KMS-11 (cell line): ENCODE measurements at regions not wholly inside any gene's neighbourhood (a gene's known extent, or its start where the extent isn't known, plus 50 kb on each side); places are given as distances from the start of the nearest gene placed in this dataset.

Source experiments
- H2AFZ ChIP-seq: fragments of 200-600 bp; sonication (generic); 2 replicates; pipeline ENCODE4 v1.6.1; 2016; ENCODE audit warnings: antibody characterized with exemption, mixed run types, low read depth
- H3K27ac ChIP-seq: fragments of 200-600 bp; sonication (generic); 2 replicates; pipeline ENCODE4 v1.6.1; 2016; ENCODE audit warnings: mild to moderate bottlenecking, mixed run types
- H3K27me3 ChIP-seq: fragments of 200-600 bp; sonication (generic); 2 replicates; pipeline ENCODE4 v1.6.1; 2017; ENCODE audit warnings: mild to moderate bottlenecking, low read depth, mixed run types, moderate library complexity; ENCODE audit not compliant: insufficient read depth
- H3K36me3 ChIP-seq: fragments of 200-600 bp; sonication (generic); 2 replicates; pipeline ENCODE4 v1.6.1; 2017; ENCODE audit warnings: mild to moderate bottlenecking, mixed run types; ENCODE audit not compliant: insufficient read depth
- H3K4me1 ChIP-seq: fragments of 200-600 bp; sonication (generic); 2 replicates; pipeline ENCODE4 v1.6.1; 2016; ENCODE audit warnings: mild to moderate bottlenecking, low read depth, mixed run types; ENCODE audit not compliant: poor library complexity, severe bottlenecking
- H3K4me2 ChIP-seq: fragments of 200-600 bp; sonication (generic); 2 replicates; pipeline ENCODE4 v1.7.0; 2016; ENCODE audit warnings: mild to moderate bottlenecking, mixed run types
- H3K4me3 ChIP-seq: fragments of 200-600 bp; sonication (generic); IDR thresholded peaks from 2 replicates; pipeline ENCODE4 v1.6.1; 2017; ENCODE audit warnings: low read depth, low read length, mixed read lengths; ENCODE audit not compliant: insufficient read depth
- H3K79me2 ChIP-seq: fragments of 200-600 bp; sonication (generic); 2 replicates; pipeline ENCODE4 v1.6.1; 2016; ENCODE audit warnings: low read depth, mixed run types; ENCODE audit not compliant: insufficient read depth
- H3K9ac ChIP-seq: fragments of 200-600 bp; sonication (generic); 2 replicates; pipeline ENCODE4 v1.6.1; 2016; ENCODE audit warnings: mild to moderate bottlenecking, mixed run types
- H4K20me1 ChIP-seq: fragments of 200-600 bp; sonication (generic); 2 replicates; pipeline ENCODE4 v1.6.1; 2016; ENCODE audit warnings: mild to moderate bottlenecking, mixed run types; ENCODE audit not compliant: insufficient read depth
- CTCF ChIP-seq: fragments of 200-600 bp; sonication (generic); conservative IDR thresholded peaks from 2 replicates; pipeline ENCODE4 v1.6.1; 2017; ENCODE audit warnings: low read depth, mild to moderate bottlenecking, antibody characterized with exemption, low read length, moderate library complexity, mixed read lengths

GRCh38 chr4:114178392-114178791 is 198.9 kb upstream of the ARSJ start:
- Histone ChIP-seq H3K4me3 (no peak overlapping the region), H3K4me2 (no peak overlapping the region), H3K4me1 (no peaks in the 10 kb centered on the region), H3K27me3 (no peaks in the 10 kb centered on the region), H3K79me2 (no peaks in the 10 kb centered on the region), H3K36me3 (no peaks in the 10 kb centered on the region), H3K27ac (no peak overlapping the region), H3K9ac (no peak overlapping the region), H2AFZ (no peak overlapping the region), H4K20me1 (no peaks in the 10 kb centered on the region)
- no peak for TF ChIP-seq CTCF

DNA sequence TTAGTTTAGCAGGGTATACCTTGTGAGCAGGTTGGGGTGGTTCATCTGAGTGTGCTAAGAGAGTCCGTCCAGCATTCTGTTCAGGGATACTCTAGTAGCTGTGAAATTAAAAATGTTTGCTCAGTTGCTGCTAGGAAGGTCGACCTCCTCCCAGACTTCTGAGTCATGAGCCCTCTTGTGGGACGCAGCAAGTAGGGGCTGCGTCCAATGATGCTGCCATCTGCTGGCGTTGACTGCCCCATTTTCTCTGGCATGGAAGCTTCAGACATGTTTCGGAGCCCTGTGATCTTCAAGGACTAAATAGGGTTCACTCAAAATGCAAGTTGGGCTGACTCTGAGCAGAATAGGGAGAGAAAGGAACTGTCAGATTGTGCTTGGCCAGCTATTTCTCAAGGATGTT is 201.0 kb upstream of the ARSJ start:
- Histone ChIP-seq H3K4me3 (no peak overlapping the region), H3K79me2 (no peaks in the 10 kb centered on the region), H4K20me1 (no peaks in the 10 kb centered on the region), H3K27me3 (no peaks in the 10 kb centered on the region), H2AFZ (no peak overlapping the region), H3K36me3 (no peaks in the 10 kb centered on the region), H3K4me1 (no peaks in the 10 kb centered on the region), H3K4me2 (no peak overlapping the region), H3K27ac (no peak overlapping the region), H3K9ac (no peak overlapping the region)
- no peak for TF ChIP-seq CTCF

GRCh38 chr4:114184901-114185300 is 205.5 kb upstream of the ARSJ start:
- H3K9ac ChIP-seq: no peak overlapping the region
- no peaks in the 10 kb centered on the region for H4K20me1 ChIP-seq
- no peak overlapping the region for H3K27ac ChIP-seq
- H3K27me3 ChIP-seq: no peaks in the 10 kb centered on the region
- no peak for TF ChIP-seq CTCF
- H3K36me3 ChIP-seq: no peaks in the 10 kb centered on the region
- H3K4me3 ChIP-seq: no peak overlapping the region
- H3K4me2 ChIP-seq: no peak overlapping the region
- H2AFZ ChIP-seq: no peak overlapping the region
- no peaks in the 10 kb centered on the region for H3K4me1 ChIP-seq
- no peaks in the 10 kb centered on the region for H3K79me2 ChIP-seq

DNA sequence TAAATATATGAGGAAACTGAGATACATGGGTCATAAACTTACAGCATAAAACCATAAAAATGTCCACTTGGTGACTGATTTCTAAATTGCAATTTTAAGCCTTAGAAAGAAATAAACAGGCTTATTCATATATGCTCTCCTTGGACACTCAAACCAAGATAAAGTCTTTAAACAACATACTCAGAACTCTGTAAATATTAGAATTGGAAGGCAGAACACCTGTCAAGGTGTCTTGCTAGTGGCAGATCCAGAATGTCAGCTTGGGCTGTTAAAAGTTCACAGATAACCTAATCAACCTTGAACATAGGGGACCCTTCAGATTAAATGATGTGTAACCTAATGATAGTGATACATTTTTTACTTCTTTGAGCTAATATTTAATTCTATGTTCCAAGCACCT is 208.1 kb upstream of the ARSJ start:
- Histone ChIP-seq H3K27me3 (no peaks in the 10 kb centered on the region), H3K4me1 (no peaks in the 10 kb centered on the region), H2AFZ (no peak overlapping the region), H3K9ac (no peak overlapping the region), H4K20me1 (no peaks in the 10 kb centered on the region), H3K36me3 (no peaks in the 10 kb centered on the region), H3K4me3 (no peak overlapping the region), H3K79me2 (no peaks in the 10 kb centered on the region), H3K4me2 (no peak overlapping the region), H3K27ac (no peak overlapping the region)
- TF ChIP-seq CTCF: no peak

- Histone ChIP-seq H3K4me1 (no peaks in the 10 kb centered on the region), H3K27ac (no peak overlapping the region), H3K79me2 (no peaks in the 10 kb centered on the region), H2AFZ (no peak overlapping the region), H3K27me3 (no peaks in the 10 kb centered on the region), H3K36me3 (no peaks in the 10 kb centered on the region), H3K9ac (no peak overlapping the region), H3K4me2 (no peak overlapping the region), H3K4me3 (no peak overlapping the region), H4K20me1 (no peaks in the 10 kb centered on the region)
- no peak for TF ChIP-seq CTCF
Measured at GRCh38 chr4:114191496-114191895, 212.0 kb upstream of the ARSJ start.
